Body of pancreas (tissue), 4 donors: ENCODE measurements at regions not wholly inside any gene's neighbourhood (a gene's known extent, or its start where the extent isn't known, plus 50 kb on each side); places are given as distances from the start of the nearest gene placed in this dataset.

Experiments
- POLR2A ChIP-seq, 3 donors: fragments of 450-650 bp; IDR thresholded peaks; one replicate each; pipeline ENCODE4 v1.6.1; 2016; ENCODE audit warnings: antibody characterized with exemption in 3 of 3, mild to moderate bottlenecking in 2 of 3
- TF ChIP-seq, protein P1 (sequence below), 7 experiments: fragments of 450-650 bp in 4 of 7; fragments of 200-600 bp in 3 of 7; sonication (generic) in 3 of 7; IDR thresholded peaks; one replicate each; pipeline ENCODE4 v1.5.1; 2016 to 2019; ENCODE audit warnings: antibody characterized with exemption in 7 of 7

- TF ChIP-seq POLR2A (IDR thresholded peaks at IDR 0.05) = no peak
- TF ChIP-seq, protein P1, sequence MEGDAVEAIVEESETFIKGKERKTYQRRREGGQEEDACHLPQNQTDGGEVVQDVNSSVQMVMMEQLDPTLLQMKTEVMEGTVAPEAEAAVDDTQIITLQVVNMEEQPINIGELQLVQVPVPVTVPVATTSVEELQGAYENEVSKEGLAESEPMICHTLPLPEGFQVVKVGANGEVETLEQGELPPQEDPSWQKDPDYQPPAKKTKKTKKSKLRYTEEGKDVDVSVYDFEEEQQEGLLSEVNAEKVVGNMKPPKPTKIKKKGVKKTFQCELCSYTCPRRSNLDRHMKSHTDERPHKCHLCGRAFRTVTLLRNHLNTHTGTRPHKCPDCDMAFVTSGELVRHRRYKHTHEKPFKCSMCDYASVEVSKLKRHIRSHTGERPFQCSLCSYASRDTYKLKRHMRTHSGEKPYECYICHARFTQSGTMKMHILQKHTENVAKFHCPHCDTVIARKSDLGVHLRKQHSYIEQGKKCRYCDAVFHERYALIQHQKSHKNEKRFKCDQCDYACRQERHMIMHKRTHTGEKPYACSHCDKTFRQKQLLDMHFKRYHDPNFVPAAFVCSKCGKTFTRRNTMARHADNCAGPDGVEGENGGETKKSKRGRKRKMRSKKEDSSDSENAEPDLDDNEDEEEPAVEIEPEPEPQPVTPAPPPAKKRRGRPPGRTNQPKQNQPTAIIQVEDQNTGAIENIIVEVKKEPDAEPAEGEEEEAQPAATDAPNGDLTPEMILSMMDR (IDR thresholded peaks at IDR 0.05) = no peak
Measured at GRCh38 chr16:89039756-89040155, 53.9 kb upstream of the ACSF3 start.
